ENCODE measurements at regions not wholly inside any gene's neighbourhood (a gene's known extent, or its start where the extent isn't known, plus 50 kb on each side); places are given as distances from the start of the nearest gene placed in this dataset.
"Not testable (repeated sequence)": the region's sequence is repeated elsewhere in the genome, so short reads cannot be mapped to it uniquely, and the experiment has no call there.

- peak; percentile 20 to 43 for DNase-seq
Observed at GRCh38 chr3:124650798-124651197, 79.5 kb upstream of the UMPS start.

- not testable (repeated sequence) for DNase-seq
Observed at GRCh38 chr3:124651416-124651815, 78.8 kb upstream of the UMPS start.

GRCh38 chr3:124652009-124652408, 78.2 kb upstream of the UMPS start:
- no peak for DNase-seq

GRCh38 chr3:124653071-124653796, 77.0 kb upstream of the UMPS start:
- DNase-seq = no peak

- DNase-seq = no peak
Observed at GRCh38 chr3:124653797-124654469, 76.3 kb upstream of the UMPS start.

GRCh38 chr3:124654470-124654845, 75.8 kb upstream of the UMPS start:
- DNase-seq = no peak

GRCh38 chr3:124656531-124656930, 73.7 kb upstream of the UMPS start:
- DNase-seq = no peak

GRCh38 chr3:124657138-124657537, 73.1 kb upstream of the UMPS start:
- no peak for DNase-seq

- DNase-seq = no peak
Observed at GRCh38 chr3:124658270-124658669, 72.0 kb upstream of the UMPS start.

GRCh38 chr3:124659175-124659574, 71.1 kb upstream of the UMPS start:
- no peak for DNase-seq

- DNase-seq = no peak
Observed at GRCh38 chr3:124660599-124660998, 69.7 kb upstream of the UMPS start.

- DNase-seq = no peak
Observed at GRCh38 chr3:124663690-124664089, 66.6 kb upstream of the UMPS start.

GRCh38 chr3:124664804-124665203, 65.4 kb upstream of the UMPS start:
- DNase-seq = no peak

GRCh38 chr3:124666067-124666466, 64.2 kb upstream of the UMPS start:
- DNase-seq = no peak

GRCh38 chr3:124669470-124669869, 60.8 kb upstream of the UMPS start:
- no peak for DNase-seq

- no peak for DNase-seq
Observed at GRCh38 chr3:124671106-124671505, 59.1 kb upstream of the UMPS start.

GRCh38 chr3:124674336-124674735, 55.9 kb upstream of the UMPS start:
- no peak for DNase-seq

GRCh38 chr3:124676236-124676635, 54.0 kb upstream of the UMPS start:
- no peak for DNase-seq

- DNase-seq = no peak
Observed at GRCh38 chr3:124679048-124679638, 51.1 kb upstream of the UMPS start.
